GM18909 (cell line): ENCODE measurements at regions not wholly inside any gene's neighbourhood (a gene's known extent, or its start where the extent isn't known, plus 50 kb on each side); places are given as distances from the start of the nearest gene placed in this dataset.
A peak's percentile ranks its signal among the peaks of the same experiment; 100 is the strongest.
"Not testable (repeated sequence)": the region's sequence is repeated elsewhere in the genome, so short reads cannot be mapped to it uniquely, and the experiment has no call there.

Experiments
- ATAC-seq: cut with Tn5 transposase; IDR thresholded peaks from one replicate; pipeline ENCODE4 v1.9.1; 2021; ENCODE audit warnings: mild to moderate bottlenecking; ENCODE audit not compliant: unreplicated experiment, poor library complexity

GRCh38 chrX:114028907-114029662 lies 554.8 kb upstream of the HTR2C start:
- no peak for ATAC-seq

GRCh38 chrX:114017086-114017485 lies 566.8 kb upstream of the HTR2C start:
- no peak for ATAC-seq

GRCh38 chrX:114015966-114016365 lies 567.9 kb upstream of the HTR2C start:
- no peak for ATAC-seq

DNA sequence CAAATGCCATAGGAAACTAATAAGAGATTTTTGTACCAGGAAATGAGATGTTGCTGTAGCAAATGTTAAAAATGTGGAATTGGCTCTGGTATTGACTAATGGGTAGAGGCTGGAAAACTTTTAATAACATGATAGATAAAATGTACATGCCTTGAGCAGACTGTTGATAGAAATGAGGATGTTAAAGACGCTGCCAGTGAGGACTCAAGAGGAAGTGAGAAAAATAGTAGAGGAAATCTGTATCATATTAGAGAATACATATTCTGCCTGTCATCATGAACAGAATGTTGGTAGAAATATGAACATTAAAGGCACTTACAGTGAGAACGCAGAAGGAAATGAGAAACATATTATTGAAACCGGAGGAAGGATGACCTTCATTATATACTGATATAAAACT lies 577.2 kb upstream of the HTR2C start:
- no peak for ATAC-seq

DNA sequence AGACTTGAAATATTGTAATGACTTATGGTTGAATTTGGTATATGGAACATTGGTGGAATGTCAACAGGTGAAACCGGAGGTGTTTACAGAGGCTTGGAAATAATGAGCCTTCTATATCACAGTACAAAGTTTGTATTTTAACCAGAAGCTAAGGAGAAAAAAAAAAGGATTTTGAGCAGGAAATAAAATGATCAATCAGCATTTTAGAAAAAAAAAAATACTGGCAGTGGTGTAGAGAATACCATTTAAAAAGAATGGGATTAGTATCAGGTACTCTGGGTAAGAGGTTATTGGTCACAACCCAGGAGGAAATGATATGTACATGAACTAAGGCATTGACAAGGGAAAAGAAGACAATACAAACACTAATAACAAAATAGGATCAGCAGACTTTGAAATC lies 587.1 kb upstream of the HTR2C start:
- no peak for ATAC-seq

GRCh38 chrX:113991720-113992119 lies 592.2 kb upstream of the HTR2C start:
- ATAC-seq = not testable (repeated sequence)

- not testable (repeated sequence) for ATAC-seq
These were observed 593.2 kb upstream of the HTR2C start for GRCh38 chrX:113990669-113991068.

DNA sequence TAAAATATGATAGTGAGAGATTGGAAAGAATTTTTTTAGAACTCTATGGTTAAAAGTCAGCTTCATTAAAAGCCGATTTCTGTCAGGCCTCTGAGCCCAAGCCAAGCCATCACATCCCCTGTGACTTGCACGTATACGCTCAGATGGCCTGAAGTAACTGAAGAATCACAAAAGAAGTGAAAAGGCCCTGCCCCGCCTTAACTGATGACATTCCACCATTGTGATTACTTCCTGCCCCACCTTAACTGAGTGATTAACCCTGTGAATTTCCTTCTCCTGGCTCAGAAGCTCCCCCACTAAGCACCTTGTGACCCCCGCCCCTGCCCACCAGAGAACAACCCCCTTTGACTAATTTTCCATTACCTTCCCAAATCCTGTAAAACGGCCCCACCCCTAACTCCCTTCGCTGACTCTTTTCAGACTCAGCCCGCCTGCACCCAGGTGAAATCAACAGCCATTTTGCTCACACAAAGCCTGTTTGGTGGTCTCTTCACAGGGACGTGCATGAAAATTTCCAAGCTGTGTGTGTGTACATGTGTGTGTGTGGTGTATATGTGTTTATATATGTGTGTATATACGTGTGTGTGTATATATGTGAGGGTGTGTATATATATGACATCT lies 595.5 kb upstream of the HTR2C start:
- not testable (repeated sequence) for ATAC-seq

- no peak for ATAC-seq
These were observed 597.5 kb upstream of the HTR2C start for GRCh38 chrX:113986427-113986826.

DNA sequence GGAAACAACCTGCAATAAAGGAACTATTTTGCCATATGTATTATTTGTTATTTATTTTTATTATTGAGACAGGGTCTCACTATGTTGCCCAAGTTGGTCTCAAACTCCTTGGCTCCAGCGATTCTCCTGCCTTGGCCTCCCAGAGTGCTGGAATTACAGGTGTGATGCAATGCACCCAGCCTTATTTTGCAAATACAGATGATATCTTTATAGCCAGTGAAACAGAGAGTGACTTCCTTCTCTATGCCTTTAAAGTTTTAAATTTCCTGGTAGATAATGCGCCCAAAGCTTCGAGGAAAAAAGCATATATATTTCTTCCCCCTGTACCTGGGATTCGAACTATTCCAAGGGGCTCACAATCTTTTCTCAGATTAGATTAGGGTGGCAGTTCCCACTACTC lies 601.1 kb upstream of the HTR2C start:
- ATAC-seq = no peak

GRCh38 chrX:113980953-113981352 lies 602.9 kb upstream of the HTR2C start:
- no peak for ATAC-seq

DNA sequence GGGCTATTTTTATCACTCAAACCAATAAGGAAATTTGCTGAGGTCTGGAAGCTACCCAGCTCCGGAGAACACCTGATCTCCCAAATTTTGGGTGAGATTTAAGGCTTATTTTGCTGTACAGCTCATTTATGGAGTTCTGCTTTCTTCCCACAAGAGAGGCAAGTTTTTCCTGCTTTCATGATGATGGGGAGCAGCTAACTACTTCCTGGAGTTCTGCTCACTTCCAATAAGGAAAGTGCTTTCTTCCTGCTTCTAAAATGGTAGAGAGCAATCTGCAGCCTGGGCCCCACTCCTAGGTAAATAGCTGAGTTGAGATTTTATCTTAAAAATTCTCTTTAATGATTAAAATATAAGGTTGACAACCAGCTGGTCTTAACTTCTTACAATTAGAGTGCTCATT lies 606.0 kb upstream of the HTR2C start:
- no peak for ATAC-seq

DNA sequence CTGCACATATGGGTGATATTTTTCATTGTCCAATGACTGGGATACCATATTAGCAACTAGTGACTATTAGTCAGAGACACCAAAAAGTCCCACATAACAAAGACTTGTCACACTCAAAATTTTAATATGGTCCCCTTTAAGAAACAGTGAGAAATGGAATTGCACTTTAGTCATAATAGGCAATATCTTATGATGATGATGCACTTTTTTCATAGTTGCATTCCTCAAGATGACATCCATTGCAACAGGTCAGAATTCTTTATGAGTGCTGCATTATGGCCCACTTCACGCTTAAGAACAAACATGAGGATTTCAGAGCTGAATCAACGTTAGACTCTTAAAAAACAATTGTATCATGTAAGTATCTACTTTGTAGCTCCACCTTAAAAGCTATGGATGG lies 608.4 kb upstream of the HTR2C start:
- no peak for ATAC-seq

DNA sequence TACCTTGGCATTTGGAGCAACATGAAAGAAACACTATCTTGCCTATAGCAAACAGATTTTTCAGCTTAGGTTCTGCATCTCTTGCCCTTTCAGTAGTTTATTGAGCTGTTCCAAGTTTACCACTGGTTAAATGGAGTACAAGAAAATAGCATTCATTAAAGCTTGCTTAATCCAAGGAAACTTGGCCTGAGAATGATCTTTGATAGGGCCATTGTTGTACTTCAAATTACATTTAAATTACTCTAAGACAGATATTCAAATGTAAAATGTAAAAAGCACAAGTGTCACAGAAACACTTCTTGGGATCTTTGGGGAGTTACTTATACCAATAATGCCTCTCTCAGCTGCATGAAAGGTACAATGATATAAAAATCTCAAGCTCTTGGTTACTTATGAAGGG lies 609.0 kb upstream of the HTR2C start:
- ATAC-seq = no peak

GRCh38 chrX:113973706-113974105 lies 610.2 kb upstream of the HTR2C start:
- ATAC-seq = no peak

- no peak for ATAC-seq
These were observed 617.1 kb upstream of the HTR2C start for GRCh38 chrX:113966791-113967190.

GRCh38 chrX:113962343-113962742 lies 621.5 kb upstream of the HTR2C start:
- ATAC-seq = peak; percentile 46

GRCh38 chrX:113959912-113960626 lies 623.8 kb upstream of the HTR2C start:
- ATAC-seq = no peak

DNA sequence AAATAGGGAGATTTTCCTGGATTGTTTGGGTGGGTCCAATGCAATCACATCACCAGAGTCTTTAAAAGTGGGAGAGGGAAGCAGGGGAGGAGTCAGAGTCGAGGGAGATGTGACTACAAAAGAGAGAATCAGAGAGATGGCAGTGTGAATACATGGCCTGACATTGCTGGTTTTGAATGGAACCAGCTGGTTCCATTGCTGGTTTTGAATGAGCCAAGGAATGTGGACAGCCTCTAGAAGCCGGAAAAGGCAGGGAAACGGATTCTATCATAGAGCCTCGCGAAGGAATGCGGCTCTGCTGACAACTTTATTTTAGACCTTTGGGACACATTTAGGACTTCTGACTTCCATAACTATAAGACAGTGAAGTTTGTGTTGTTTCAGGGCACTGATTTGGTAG lies 627.0 kb upstream of the HTR2C start:
- no peak for ATAC-seq

- no peak for ATAC-seq
These were observed 629.6 kb upstream of the HTR2C start for GRCh38 chrX:113954297-113954696.

- ATAC-seq = no peak
These were observed 633.7 kb upstream of the HTR2C start for GRCh38 chrX:113950081-113950678.
